Esophagus squamous epithelium (tissue), 4 donors: ENCODE measurements at regions not wholly inside any gene's neighbourhood (a gene's known extent, or its start where the extent isn't known, plus 50 kb on each side); places are given as distances from the start of the nearest gene placed in this dataset.

Experiments
- CTCF ChIP-seq, 6 experiments: fragments of 450-650 bp in 4 of 6; fragments of 200-600 bp in 2 of 6; sonication (generic) in 2 of 6; IDR thresholded peaks; one replicate each; pipeline ENCODE4 v1.5.1; 2016 to 2019; ENCODE audit warnings: antibody characterized with exemption in 6 of 6, mild to moderate bottlenecking in 4 of 6, moderate library complexity in 4 of 6
- POLR2A ChIP-seq, 4 donors: fragments of 450-650 bp; IDR thresholded peaks; one replicate each; pipeline ENCODE4 v1.6.1; 2017; ENCODE audit warnings: antibody characterized with exemption in 4 of 4, mild to moderate bottlenecking in 4 of 4, moderate library complexity in 3 of 4

GRCh38 chr6:144599615-144600014, 314.5 kb downstream of the UTRN start:
- TF ChIP-seq POLR2A (IDR thresholded peaks at IDR 0.05) (no peak), CTCF (IDR thresholded peaks at IDR 0.05) (no peak)
